Non-pigmented ciliary epithelial cell (primary cell): ENCODE measurements at regions not wholly inside any gene's neighbourhood (a gene's known extent, or its start where the extent isn't known, plus 50 kb on each side); places are given as distances from the start of the nearest gene placed in this dataset.

Experiments
- DNase-seq: peaks from one replicate; pipeline ENCODE4 v3.0.0-alpha.2; 2010; ENCODE audit warnings: low read depth

- no peak for DNase-seq
These were observed 80.1 kb upstream of the CREB1 start for GRCh38 chr2:207449642-207450165.

GRCh38 chr2:207450186-207450585 is 79.6 kb upstream of the CREB1 start:
- DNase-seq: no peak

- DNase-seq: no peak
These were observed 71.2 kb upstream of the CREB1 start for GRCh38 chr2:207458582-207458981.

- no peak for DNase-seq
These were observed 69.6 kb upstream of the CREB1 start for GRCh38 chr2:207459990-207460757.

- no peak for DNase-seq
These were observed 66.3 kb upstream of the CREB1 start for GRCh38 chr2:207463433-207463832.

- no peak for DNase-seq
These were observed 65.8 kb upstream of the CREB1 start for GRCh38 chr2:207464007-207464406.

GRCh38 chr2:207465894-207466293 is 63.9 kb upstream of the CREB1 start:
- no peak for DNase-seq

GRCh38 chr2:207467716-207468347 is 61.9 kb upstream of the CREB1 start:
- no peak for DNase-seq

- DNase-seq: no peak
These were observed 61.3 kb upstream of the CREB1 start for GRCh38 chr2:207468488-207468887.

- no peak for DNase-seq
These were observed 60.3 kb upstream of the CREB1 start for GRCh38 chr2:207469451-207469850.

GRCh38 chr2:207469943-207470729 is 59.6 kb upstream of the CREB1 start:
- no peak for DNase-seq

- no peak for DNase-seq
These were observed 58.5 kb upstream of the CREB1 start for GRCh38 chr2:207471261-207471660.

- DNase-seq: no peak
These were observed 57.3 kb upstream of the CREB1 start for GRCh38 chr2:207472343-207473048.

GRCh38 chr2:207473049-207473930 is 56.5 kb upstream of the CREB1 start:
- DNase-seq: peak; percentile 74

GRCh38 chr2:207473931-207474235 is 55.9 kb upstream of the CREB1 start:
- DNase-seq: no peak

- no peak for DNase-seq
These were observed 54.8 kb upstream of the CREB1 start for GRCh38 chr2:207474863-207475485.

- no peak for DNase-seq
These were observed 54.2 kb upstream of the CREB1 start for GRCh38 chr2:207475546-207475945.

- DNase-seq: no peak
These were observed 51.9 kb upstream of the CREB1 start for GRCh38 chr2:207477896-207478295.

- DNase-seq: no peak
These were observed 51.2 kb upstream of the CREB1 start for GRCh38 chr2:207478572-207478971.

- DNase-seq: no peak
These were observed 50.5 kb upstream of the CREB1 start for GRCh38 chr2:207479198-207479785.
